IPS-NIHi7 (cell line): ENCODE measurements at regions not wholly inside any gene's neighbourhood (a gene's known extent, or its start where the extent isn't known, plus 50 kb on each side); places are given as distances from the start of the nearest gene placed in this dataset.

Experiments
- DNase-seq: peaks from one replicate; pipeline ENCODE4 v3.0.0; 2012; ENCODE audit warnings: mixed read lengths; ENCODE audit errors: extremely low spot score

DNA sequence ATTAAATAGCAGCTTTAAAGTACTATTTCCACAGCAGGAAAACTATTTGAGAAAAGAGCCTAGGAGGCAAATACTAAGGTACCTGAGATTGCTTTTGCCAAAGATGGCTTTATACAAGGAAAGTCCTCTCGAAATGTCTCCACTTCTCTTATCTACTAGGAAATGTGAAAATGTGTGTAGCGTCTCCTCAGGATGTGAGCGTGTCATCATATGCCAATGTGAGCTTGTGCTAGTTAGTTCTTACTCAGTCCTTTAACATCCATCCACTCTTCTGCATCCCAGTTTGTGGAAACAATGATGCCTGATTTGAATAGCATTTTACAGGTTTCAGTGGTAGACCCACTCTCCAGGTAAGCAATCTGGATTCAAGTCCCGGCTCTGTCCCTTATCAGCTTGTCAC, 421.0 kb downstream of the DYNC2H1 start:
- no peak for DNase-seq

DNA sequence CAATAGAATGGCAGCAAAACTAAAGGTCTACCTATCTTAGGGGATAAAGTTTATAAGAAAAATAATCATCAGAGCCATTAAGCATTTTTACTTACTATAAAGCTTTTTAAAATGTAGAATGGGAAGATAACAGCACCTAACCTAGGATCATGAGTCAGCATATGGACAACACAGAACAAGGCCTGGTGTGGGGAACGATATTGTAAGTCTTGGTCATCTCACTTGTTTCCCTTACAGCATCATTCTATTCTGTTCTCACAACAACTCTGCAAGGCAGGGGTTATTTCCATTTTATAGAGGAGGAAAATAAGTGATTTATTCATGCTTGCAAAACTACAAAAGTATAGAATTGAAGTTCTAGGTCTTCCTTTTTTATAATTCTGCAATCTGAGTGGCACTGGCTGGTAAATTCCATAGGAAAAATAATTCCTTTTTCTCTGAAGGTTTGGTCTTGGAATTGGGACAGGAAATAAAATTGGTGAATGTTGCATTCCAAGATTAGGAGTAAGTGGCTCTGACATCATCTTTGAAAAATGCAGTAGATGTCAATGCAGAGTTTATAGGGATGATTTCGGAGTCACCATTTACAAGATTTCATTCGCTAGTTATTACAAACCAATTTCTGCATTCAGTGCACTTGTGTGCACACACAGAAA, 423.0 kb downstream of the DYNC2H1 start:
- DNase-seq: no peak

DNA sequence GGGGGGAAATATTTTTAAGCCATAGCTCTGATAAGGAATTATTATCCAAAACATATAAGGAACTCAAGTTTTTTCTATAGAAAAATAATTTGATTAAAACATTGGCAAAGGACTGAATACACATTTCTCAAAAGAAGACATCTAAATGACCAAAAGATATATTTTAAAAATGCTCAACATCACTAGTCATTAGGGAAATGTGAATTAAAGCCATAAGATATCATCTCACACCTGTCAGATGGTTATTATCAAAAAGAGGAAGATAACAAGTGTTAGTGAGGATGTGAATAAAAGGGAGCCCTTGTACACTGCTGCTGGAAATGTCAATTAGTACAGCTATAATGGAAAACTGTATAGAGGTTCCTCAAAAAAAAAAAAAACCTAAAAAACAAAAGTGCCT, 425.0 kb downstream of the DYNC2H1 start:
- no peak for DNase-seq

DNA sequence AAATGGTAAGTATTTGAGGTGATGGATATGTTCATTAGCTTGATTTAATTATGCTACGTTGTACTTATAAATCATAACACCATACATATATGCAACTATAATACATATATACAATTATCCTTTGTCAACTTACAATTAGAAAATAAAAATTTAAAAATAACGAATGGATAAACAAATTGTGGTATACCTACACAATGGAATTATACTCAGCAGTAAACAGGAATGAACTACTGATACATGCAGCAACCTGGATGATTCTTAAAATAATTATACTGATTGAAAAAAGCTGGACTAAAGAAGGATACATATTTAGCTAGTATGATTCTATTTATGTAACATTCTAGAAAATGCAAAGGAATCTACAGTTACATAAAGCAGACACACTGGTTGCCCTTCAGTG, 425.7 kb downstream of the DYNC2H1 start:
- no peak for DNase-seq

DNA sequence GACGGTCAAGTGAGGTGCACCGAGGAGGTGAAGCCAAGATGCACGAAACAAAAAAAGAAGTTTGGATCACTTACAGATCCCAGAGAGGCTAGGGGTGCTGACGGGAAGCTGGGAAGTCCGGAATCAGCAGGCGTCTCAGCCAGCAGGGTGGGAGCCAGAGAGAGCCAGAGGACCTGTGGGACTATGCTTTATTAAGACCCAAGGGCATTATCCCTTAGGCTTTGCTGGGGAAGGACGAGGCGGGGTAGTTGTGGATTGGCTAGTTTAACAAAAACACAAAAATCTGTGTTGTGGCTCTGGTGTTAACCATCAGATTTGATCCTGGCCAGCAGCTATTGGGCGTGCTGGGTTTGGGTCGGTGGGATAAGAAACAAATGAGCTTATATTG, 427.1 kb downstream of the DYNC2H1 start:
- DNase-seq: peak; percentile 13

DNA sequence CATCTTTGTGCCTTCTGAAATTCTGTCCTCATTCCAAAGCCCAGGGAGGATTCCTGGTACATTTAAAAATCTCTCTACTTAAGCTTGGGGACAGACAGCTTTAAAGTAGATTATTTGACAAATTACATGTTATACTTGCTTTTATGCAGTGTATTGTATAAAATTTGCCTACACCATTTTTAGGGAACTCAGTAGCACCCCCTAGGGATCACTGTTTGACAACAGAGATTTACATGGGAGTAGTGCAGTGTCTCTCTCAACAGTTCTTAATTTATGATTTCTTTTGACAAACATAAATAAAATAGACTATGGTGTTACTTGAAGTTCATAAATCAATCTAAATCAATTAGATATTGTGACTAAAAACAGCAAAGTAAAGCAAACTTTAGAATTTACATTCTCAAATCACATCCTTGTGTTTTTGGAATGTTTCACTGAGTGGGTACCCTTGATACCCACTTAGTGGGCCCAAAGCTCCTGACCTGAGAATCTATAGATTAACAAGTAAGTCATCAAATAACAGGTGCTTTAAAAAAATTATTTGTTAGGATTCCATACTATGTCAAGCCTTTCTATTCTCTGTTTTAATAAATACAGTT, 428.8 kb downstream of the DYNC2H1 start:
- DNase-seq: peak; percentile 40

DNA sequence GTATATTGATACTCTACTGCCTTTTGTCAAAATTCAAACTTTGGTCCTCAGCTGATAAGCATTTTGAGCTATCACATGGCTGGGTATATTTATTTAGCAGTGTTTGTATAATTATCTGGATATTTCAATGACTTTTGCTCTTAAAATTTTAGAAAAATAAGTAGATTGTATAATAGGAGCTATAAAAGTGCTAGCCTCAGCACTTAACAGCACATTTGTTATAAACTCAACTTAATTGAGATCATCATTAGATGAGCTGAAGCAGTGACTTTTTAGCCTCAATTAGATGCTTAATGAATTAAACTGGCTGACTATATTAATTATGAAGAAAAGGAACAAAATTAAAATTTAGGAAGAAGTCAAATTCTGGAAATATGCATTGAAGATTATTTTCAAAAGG, 429.9 kb downstream of the DYNC2H1 start:
- no peak for DNase-seq

DNA sequence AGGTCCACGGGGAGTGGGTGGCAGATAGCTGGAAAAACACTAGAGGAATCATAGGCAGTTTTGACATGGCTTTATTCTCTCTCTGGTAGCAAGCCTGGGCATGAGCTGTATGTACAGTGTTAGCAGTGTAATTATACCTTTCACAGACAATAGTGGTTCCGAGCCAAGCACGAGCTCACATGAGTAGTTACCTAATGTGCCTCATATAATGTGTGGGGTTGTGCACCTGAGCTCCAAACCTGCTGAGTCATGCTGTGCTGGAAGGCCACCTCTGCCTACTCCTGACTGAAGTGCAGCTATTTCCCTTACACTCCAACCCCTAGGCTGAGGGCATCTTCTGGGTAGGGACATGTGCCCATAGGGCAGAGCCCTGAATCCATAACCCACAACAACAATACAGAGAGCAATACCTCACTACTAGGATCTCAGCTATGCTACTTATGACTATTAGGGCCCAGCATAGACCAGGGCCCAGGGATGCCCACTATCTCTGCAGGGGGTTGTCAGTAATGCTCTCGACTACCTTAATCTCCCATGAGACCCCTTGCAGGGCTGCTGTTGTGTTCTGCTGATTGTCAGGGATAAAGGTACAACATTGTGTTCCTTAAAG, 432.1 kb downstream of the DYNC2H1 start:
- DNase-seq: no peak

DNA sequence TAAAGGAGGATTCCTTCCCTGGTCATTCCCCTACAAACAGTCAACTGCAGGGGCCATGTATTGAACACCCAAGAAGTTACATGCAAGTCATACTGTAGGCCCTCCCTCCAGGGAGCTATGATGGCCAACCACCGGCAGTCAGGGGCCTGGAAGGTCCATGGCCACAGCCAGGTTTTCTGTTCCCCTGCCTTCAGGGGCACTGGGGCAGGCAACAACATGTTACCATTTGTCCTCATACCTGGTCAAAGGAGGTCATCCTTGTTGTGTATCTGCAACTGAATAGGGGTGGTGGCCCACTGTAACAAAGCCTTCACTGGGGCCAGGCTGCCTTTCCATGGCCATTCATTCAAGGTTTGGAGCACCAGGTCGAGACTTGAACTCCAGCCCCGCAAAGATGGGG, 433.6 kb downstream of the DYNC2H1 start:
- DNase-seq: no peak

DNA sequence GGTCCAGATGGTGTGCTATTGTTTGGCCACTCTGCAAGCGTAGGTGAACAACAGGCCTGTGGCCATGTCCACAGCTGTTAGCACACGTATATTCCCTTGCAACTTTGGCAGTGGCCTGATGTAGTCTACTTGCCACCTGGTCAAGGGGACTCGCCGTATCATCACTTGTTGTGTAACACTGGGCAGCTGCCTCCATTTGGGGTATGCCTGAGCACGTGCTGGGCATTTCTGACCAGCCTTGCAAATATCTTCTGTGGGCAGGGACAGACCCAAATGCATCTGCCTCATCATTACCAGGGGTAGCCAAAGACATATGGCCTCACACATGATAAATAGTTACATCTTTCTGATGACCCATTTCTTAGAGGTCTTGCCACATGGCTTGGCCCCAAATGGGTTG, 434.2 kb downstream of the DYNC2H1 start:
- no peak for DNase-seq

DNA sequence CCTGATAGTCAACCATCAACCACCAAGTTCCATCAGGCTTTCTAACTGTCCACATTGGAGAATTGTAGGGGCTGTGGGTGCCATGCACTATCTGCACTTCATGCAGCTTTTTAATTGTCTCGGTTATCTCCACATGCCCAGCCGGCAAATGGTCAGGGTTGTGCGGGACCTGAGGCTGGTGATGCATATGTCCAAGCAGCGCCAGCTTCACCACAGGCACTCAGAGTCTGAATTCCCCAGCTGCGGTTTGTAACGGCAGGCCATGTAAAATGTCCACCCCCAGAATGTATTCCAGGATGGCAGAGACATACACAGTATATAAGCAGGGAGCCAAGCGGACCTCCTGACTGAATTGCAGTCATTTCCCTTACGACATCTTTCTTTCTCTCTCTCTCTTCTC, 435.6 kb downstream of the DYNC2H1 start:
- DNase-seq: no peak

DNA sequence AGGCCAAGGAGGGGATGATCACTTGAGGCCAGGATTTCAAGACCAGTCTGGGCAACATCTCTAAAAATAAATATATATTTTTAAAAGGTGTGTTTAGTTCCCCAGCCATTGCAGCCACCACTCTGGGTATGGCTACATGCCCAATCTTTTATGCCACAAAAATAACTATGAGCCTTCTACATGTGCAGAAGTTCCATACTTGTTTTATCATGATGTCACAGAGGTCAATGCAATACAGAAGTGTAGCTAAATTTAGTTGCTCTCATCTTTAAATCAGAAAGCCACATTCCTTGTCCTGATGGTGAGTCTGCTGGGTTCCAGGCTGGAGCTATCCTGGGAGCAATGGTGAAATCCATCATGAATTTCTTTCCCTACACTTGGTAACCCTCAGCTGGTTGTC, 436.3 kb downstream of the DYNC2H1 start:
- DNase-seq: no peak

DNA sequence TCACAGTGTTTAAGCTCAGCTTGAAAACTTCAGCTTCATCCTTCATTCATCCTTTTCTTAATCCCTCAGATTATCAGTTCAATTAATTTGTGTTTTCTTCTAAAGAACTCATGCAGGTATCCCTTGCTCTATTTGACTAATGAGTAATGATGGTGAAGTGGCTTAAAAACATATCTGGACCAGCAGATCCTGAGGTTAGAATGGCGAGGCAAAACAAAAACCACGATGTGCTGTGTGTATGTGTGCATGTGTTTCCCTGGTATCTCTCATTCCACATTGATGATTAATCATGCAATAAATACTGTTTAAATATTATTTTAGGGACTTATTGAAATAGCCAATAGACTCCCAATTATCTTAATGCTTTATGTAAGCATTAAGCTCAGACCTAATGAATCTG, 437.0 kb downstream of the DYNC2H1 start:
- no peak for DNase-seq

DNA sequence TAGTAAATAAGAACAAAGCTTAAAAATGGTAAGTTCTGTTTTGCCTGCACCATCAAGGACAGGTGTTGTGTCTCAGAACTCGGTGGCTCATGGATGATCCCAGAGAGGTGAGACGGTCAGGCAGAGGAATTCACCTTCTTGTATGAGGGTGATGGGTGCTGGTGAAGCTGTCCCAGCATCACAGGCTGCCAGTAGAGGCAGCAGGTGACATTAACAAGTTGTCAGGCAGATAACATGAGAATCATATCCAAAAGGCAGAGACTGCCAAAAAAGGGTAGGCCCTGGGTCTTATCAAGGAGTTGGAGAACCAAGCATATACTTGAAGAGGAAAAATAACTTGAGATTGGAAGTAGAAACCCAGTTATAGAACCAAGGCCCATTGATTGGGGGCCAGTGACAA, 437.8 kb downstream of the DYNC2H1 start:
- no peak for DNase-seq

DNA sequence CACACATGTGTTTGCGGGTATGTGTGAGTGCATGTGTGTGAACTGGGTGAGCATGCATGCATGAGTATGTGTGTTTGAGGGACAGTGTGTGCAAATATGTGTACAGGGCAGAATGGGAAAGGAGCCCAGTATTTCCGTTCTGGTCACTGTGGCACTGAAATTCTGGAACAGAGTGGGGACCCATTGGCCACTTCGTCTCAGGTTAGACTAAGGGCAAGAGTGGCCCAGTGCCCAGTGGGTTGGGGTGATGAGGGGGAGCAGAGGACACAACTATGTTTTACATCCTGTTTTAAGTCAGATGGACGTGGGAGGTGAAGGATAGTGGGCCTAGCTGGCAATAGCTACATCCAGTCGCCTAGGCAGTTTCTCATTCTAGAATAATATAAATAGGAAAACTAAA, 438.5 kb downstream of the DYNC2H1 start:
- DNase-seq: no peak

DNA sequence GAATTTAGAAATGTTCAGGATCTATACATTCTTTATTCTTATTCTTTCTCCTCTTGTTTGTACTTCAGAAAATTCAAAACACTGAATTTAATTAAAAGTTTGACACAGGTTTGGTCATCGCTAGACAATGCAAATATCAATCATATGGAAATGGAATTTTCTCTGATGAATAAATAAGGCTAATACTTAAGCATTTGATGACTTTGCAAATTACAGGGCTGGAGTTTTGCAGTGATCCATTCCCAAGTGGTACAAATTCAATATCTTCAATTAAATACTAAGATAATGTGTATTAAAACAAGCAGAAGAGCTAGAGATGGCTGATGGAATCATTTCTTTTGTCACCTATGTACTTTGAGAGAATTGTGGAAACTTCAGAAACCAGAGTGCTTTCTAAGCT, 439.6 kb downstream of the DYNC2H1 start:
- DNase-seq: no peak

DNA sequence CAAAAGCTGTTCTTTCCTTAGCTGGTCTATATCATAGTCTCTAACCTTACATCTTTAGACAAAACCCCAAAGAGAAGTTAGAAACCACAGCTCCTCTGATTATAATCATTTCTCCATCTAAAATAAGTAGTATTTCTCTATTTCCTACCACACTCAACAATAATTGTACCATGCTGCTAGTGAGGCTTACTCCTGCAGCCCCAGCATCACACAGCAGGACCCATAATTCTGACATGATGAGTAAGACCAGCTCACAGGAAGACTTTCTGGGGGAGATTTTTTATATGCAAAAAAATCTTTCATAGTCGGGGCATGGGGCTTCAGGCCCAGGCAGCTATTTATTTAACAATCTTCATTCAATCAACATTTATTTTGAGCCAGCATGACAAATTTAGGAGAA, 441.6 kb downstream of the DYNC2H1 start:
- DNase-seq: no peak

DNA sequence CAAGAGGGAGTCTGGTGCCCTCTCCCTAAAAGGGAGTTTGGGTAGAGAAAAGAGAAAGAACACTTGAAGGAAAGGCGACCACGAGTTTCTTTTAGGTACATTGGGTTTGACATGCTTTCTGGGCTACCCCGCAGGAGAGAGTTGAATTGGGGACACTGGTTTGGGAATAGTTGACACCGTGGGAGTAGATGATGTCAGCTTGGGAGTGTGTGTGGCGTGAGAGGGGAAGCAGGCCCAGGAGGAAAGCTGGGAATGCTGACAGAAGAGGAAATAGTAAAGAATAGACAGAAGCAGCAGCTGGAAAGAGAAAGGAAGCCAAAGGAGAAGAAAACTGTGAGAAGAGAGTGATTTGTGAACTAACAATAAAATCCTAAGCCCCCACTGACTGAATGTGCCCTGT, 442.9 kb downstream of the DYNC2H1 start:
- no peak for DNase-seq

DNA sequence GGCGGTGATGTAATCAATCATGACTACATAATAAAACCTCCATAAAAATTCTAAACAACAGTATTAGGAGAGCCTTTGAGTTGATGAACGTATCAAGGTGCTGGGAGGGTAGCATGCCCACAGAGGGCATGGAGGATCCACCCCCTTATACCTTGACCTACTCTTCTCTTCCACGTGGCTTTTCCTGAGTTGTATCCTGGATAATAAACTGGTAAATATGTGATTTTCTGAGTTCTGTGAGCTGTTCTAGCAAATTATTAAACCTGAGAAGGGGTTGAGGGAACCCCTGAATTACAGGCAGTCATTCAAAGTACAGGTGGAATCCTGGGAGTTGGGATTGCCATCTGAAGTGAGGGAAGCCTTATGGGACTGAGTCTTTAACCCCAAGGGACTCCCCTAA, 446.9 kb downstream of the DYNC2H1 start:
- no peak for DNase-seq

DNA sequence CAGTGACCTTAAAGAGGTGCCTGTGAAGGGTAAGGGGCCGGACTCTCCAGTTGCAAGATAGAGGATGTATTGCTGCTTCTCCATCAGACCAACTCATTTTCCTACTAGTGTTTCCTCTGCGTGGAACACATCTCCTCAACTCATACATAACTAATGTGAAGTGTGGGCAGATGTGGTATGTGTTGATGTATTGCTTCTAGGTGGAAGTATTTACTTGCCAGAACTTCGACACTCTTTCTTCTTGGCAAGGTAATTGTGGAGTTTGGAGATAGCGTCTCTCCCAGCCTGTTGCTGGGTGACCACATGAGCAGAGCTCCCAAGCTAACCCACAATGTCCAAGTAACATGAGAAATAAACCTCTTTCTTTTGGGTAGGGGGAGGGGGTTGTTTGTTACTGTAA, 456.9 kb downstream of the DYNC2H1 start:
- no peak for DNase-seq

DNA sequence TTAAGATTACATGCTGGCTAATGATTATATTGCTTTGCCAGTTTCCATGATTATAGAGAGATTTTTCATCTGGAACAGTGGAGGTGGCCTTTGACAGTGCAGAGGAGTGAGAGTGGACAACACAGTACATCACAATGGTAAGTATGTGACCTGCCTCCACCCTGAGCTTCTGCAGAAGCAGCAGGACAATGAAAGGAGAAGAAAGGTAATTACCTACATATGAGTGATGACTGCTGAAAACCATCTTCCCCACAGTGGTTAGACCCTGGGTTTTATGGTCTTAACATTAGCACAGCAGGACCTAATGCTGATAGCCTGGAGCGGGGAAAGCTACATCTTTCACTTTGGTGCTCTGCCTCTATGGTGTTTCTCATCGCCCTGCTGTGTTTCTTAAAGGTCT, 454.7 kb upstream of the DDI1 start:
- DNase-seq: peak; percentile 10

DNA sequence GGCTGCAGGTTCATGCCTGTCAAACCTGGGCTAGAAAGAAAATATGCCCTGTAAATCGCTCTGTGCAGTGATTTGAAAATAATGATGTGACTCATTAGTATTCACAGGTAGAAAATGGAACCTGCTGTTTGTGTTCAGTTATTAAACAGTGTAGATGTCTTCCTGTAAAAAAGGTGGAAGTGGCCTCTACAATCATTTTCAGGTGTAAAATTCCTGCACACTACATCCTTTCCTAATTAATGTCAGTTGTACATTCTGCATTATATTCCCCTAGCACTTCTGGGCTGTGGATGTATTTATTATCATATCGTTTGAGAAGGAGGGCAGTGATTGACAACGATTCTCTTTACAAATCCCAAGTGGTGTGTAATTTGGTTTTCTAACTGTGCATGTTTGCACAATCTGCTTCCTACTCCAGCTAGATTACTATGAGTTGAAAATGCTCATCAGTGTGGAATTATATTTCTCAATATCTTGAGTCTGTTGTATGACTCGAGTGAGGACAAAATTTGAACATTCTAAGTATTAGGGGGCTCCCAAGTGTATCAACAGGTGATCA, 454.0 kb upstream of the DDI1 start:
- DNase-seq: no peak

DNA sequence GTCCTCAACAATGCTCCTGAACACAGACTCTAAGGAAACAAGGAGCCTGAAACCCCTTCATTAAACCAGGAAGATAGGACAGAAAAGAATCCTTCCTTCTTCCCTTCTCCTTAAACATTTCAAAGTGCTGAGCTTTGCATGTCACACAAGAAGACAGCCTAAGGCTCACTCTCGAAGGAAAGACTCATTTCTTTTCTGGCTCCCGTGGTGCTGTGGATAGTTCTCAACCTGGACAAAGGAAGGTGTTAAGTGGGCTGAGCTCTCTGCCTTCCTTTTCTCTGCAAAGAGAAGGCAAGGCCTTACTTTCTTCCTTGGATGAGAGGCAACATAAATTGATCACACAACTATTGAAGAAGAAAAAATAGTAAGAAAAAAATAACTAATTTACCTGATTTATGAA, 452.4 kb upstream of the DDI1 start:
- DNase-seq: peak; percentile 37
